MM.1S (cell line): ENCODE measurements at regions not wholly inside any gene's neighbourhood (a gene's known extent, or its start where the extent isn't known, plus 50 kb on each side); places are given as distances from the start of the nearest gene placed in this dataset.

Experiments
- DNase-seq: peaks from one replicate; pipeline ENCODE4 v3.0.0-alpha.2; 2015
- H2AFZ ChIP-seq: fragments of 300-600 bp; sonication (generic); 2 replicates; pipeline ENCODE4 v1.6.0; 2016; ENCODE audit warnings: antibody characterized with exemption, low read length
- H3F3A ChIP-seq: fragments of 300-600 bp; sonication (generic); 2 replicates; pipeline ENCODE4 v1.6.1; 2016; ENCODE audit warnings: mild to moderate bottlenecking, antibody characterized with exemption, low read length, moderate library complexity, mixed read lengths; ENCODE audit not compliant: insufficient read depth
- H3K27ac ChIP-seq: fragments of 300-600 bp; sonication (generic); 2 replicates; pipeline ENCODE4 v1.5.1; 2016; ENCODE audit warnings: mild to moderate bottlenecking, low read length
- H3K27me3 ChIP-seq: fragments of 300-600 bp; sonication (generic); replicated peaks from 2 replicates; pipeline ENCODE4 v1.6.0; 2016; ENCODE audit warnings: low read length; ENCODE audit not compliant: insufficient read depth
- H3K36me3 ChIP-seq: fragments of 300-600 bp; sonication (generic); replicated peaks from 2 replicates; pipeline ENCODE4 v1.6.1; 2016; ENCODE audit warnings: mild to moderate bottlenecking, low read length, mixed read lengths; ENCODE audit not compliant: insufficient read depth
- H3K4me1 ChIP-seq: fragments of 300-600 bp; sonication (generic); 2 replicates; pipeline ENCODE4 v1.6.1; 2016; ENCODE audit warnings: low read length, mixed read lengths
- H3K4me2 ChIP-seq: fragments of 300-600 bp; sonication (generic); 2 replicates; pipeline ENCODE4 v1.6.0; 2016; ENCODE audit warnings: low read depth, low read length
- H3K4me3 ChIP-seq: fragments of 300-600 bp; sonication (generic); 2 replicates; pipeline ENCODE4 v1.5.1; 2016; ENCODE audit warnings: low read length, mixed read lengths
- H3K79me2 ChIP-seq: fragments of 300-600 bp; sonication (generic); 2 replicates; pipeline ENCODE4 v1.6.1; 2016; ENCODE audit warnings: mixed run types, low read length, mixed read lengths
- H3K9ac ChIP-seq: fragments of 300-600 bp; sonication (generic); 2 replicates; pipeline ENCODE4 v1.6.1; 2016; ENCODE audit warnings: low read length, mixed read lengths
- H3K9me2 ChIP-seq: fragments of 300-600 bp; sonication (generic); replicated peaks from 2 replicates; pipeline ENCODE4 v1.6.1; 2016; ENCODE audit warnings: mild to moderate bottlenecking, low read length, mixed read lengths; ENCODE audit not compliant: insufficient read depth
- H3K9me3 ChIP-seq: fragments of 300-600 bp; sonication (generic); replicated peaks from 2 replicates; pipeline ENCODE4 v1.6.1; 2016; ENCODE audit warnings: mild to moderate bottlenecking, low read length, mixed read lengths; ENCODE audit not compliant: insufficient read depth
- H4K20me1 ChIP-seq: fragments of 300-600 bp; sonication (generic); 2 replicates; pipeline ENCODE4 v1.6.1; 2016; ENCODE audit warnings: mild to moderate bottlenecking, low read length, moderate library complexity, mixed read lengths; ENCODE audit not compliant: insufficient read depth
- EZH2 ChIP-seq: fragments of 300-600 bp; sonication (generic); optimal IDR thresholded peaks from 2 replicates; pipeline ENCODE3; 2017; ENCODE audit warnings: low read depth, mild to moderate bottlenecking, antibody characterized with exemption, low read length, mixed read lengths
- EZH2phosphoT487 ChIP-seq: fragments of 300-600 bp; sonication (generic); IDR thresholded peaks from 2 replicates; pipeline ENCODE4 v1.6.1; 2018; ENCODE audit warnings: antibody characterized with exemption, low read length
- TF ChIP-seq, protein P1 (sequence below): fragments of 300-600 bp; sonication (generic); IDR thresholded peaks from 2 replicates; pipeline ENCODE4 v1.5.1; 2016; ENCODE audit warnings: antibody characterized with exemption, low read length, mixed read lengths

DNA sequence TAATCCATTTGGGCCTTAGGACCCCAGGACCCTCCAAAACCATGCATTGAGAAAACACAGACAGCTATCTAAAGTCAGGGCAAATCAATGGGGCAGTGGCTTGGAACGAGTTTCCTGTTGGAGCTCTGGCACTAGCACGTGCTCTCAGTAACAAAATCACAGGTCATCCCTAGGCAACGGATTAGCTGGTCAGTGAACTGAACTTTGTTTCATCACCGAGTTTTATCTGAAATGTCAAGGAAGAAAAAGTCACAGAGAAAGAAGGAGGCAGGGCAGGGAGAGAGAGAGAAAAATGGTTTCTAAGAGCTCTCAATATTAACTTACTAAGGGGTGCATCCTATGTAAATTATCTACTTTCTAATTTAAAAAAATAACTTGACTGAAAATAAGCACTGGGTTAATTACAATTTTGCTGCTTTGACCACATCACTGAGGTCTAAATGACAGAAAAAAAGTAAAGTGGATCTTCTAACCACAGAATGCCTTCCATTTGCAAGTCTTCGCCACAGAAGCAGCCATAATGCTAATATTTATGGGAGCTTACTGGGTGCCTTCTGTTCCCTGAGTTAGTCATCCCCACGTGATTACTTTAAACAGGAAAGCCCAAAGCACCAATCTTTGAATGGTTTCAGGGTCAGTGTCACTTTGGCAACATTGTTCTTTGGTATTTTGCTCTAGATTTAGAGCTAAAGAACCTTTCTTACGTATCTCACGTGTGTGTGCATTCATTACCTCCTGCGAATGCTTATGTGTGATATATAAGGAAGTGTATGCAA lies 503.9 kb downstream of the RASEF start:
- Histone ChIP-seq H3K9me2 (no peaks in the 10 kb centered on the region), H3K4me1 (no peaks in the 10 kb centered on the region), H3K4me2 (no peak overlapping the region), H3K9ac (no peak overlapping the region), H3K36me3 (no peaks in the 10 kb centered on the region), H3K27ac (no peak overlapping the region), H4K20me1 (no peaks in the 10 kb centered on the region), H3K79me2 (no peaks in the 10 kb centered on the region), H2AFZ (no peak overlapping the region), H3K27me3 (no peaks in the 10 kb centered on the region), H3K4me3 (no peak overlapping the region), H3F3A (no peaks in the 10 kb centered on the region), H3K9me3 (no peaks in the 10 kb centered on the region)
- DNase-seq, result no peak
- TF ChIP-seq, protein P1, sequence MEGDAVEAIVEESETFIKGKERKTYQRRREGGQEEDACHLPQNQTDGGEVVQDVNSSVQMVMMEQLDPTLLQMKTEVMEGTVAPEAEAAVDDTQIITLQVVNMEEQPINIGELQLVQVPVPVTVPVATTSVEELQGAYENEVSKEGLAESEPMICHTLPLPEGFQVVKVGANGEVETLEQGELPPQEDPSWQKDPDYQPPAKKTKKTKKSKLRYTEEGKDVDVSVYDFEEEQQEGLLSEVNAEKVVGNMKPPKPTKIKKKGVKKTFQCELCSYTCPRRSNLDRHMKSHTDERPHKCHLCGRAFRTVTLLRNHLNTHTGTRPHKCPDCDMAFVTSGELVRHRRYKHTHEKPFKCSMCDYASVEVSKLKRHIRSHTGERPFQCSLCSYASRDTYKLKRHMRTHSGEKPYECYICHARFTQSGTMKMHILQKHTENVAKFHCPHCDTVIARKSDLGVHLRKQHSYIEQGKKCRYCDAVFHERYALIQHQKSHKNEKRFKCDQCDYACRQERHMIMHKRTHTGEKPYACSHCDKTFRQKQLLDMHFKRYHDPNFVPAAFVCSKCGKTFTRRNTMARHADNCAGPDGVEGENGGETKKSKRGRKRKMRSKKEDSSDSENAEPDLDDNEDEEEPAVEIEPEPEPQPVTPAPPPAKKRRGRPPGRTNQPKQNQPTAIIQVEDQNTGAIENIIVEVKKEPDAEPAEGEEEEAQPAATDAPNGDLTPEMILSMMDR, result no peak
- TF ChIP-seq EZH2 (no peak), EZH2phosphoT487 (no peak)

DNA sequence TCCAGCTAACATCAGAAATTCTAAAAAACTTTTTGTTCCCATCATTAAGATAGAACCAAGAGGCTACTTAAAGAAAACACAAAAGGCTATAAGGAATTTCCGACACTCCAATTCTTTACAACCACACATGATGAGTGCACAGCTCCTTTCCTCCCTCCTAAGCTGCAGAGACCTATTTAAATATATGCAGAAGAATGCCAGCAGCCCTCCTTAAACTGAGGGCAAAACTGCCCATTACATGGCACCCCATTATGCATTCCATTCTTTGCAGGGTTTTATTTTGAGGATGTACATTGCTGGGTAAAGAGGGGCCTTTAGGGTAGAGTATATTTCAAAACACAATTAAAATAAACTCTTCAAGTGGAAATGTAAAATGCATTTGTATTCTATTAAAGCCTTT lies 502.9 kb downstream of the RASEF start:
- H3K9ac ChIP-seq, result no peak overlapping the region
- no peak for DNase-seq
- H3K4me2 ChIP-seq, result no peak overlapping the region
- H3F3A ChIP-seq, result no peaks in the 10 kb centered on the region
- H3K27me3 ChIP-seq, result no peaks in the 10 kb centered on the region
- H3K79me2 ChIP-seq, result no peaks in the 10 kb centered on the region
- no peaks in the 10 kb centered on the region for H4K20me1 ChIP-seq
- H3K27ac ChIP-seq, result no peak overlapping the region
- no peaks in the 10 kb centered on the region for H3K4me1 ChIP-seq
- H3K36me3 ChIP-seq, result no peaks in the 10 kb centered on the region
- TF ChIP-seq, protein P1, result no peak
- TF ChIP-seq EZH2, result no peak
- H3K4me3 ChIP-seq, result no peak overlapping the region
- H2AFZ ChIP-seq, result no peak overlapping the region
- no peaks in the 10 kb centered on the region for H3K9me3 ChIP-seq
- H3K9me2 ChIP-seq, result no peaks in the 10 kb centered on the region

DNA sequence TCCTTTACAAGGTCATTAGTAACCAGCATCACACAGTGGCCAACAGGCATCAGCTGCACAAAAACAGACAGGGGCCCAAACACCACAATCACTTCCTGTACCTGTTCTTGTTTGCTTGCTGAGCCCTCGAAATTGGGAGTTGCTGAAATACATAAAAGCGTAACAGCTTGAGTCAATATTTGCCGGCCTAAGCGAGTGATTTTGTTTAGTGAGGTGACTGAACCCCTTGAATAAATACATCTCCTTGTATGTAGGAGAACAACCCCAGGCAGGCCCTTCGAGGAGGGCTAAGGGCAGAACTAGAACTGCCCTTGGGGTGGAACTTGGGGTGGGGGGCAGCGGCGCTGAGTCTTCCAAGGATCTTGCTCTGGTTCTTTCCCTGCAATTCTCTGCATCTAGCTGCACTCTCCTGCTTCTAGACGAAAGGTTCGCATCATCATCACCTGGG lies 502.5 kb downstream of the RASEF start:
- no peaks in the 10 kb centered on the region for H4K20me1 ChIP-seq
- H3K36me3 ChIP-seq, result no peaks in the 10 kb centered on the region
- H3F3A ChIP-seq, result no peaks in the 10 kb centered on the region
- no peak for DNase-seq
- H3K9me2 ChIP-seq, result no peaks in the 10 kb centered on the region
- no peak overlapping the region for H3K4me3 ChIP-seq
- no peak overlapping the region for H3K27ac ChIP-seq
- no peak overlapping the region for H3K9ac ChIP-seq
- no peaks in the 10 kb centered on the region for H3K79me2 ChIP-seq
- no peak for TF ChIP-seq EZH2
- TF ChIP-seq EZH2phosphoT487, result no peak
- TF ChIP-seq, protein P1, result no peak
- no peak overlapping the region for H2AFZ ChIP-seq
- H3K4me1 ChIP-seq, result no peaks in the 10 kb centered on the region
- H3K9me3 ChIP-seq, result no peaks in the 10 kb centered on the region
- H3K27me3 ChIP-seq, result no peaks in the 10 kb centered on the region
- no peak overlapping the region for H3K4me2 ChIP-seq
